Muscle layer of duodenum (tissue), 2 donors: ENCODE measurements at regions not wholly inside any gene's neighbourhood (a gene's known extent, or its start where the extent isn't known, plus 50 kb on each side); places are given as distances from the start of the nearest gene placed in this dataset.
"Not testable (repeated sequence)": the region's sequence is repeated elsewhere in the genome, so short reads cannot be mapped to it uniquely, and the experiment has no call there.

Experiments used
- H3K27ac ChIP-seq: one replicate; pipeline ENCODE4 v1.7.0; 2013; ENCODE audit warnings: mild to moderate bottlenecking, low read length
- H3K27me3 ChIP-seq: one replicate; pipeline ENCODE4 v1.7.0; 2013; ENCODE audit warnings: low read depth, mild to moderate bottlenecking, control low read depth, low read length
- H3K36me3 ChIP-seq, 2 donors: one replicate each; pipeline ENCODE4 v1.7.0; 2013; ENCODE audit warnings: low read length in 2 of 2, control low read depth in 1 of 2, mild to moderate bottlenecking in 1 of 2; ENCODE audit not compliant: insufficient read depth in 2 of 2, control insufficient read depth in 1 of 2
- H3K4me1 ChIP-seq, 2 donors: one replicate each; pipeline ENCODE4 v1.7.0; 2013; ENCODE audit warnings: low read length in 2 of 2, mild to moderate bottlenecking in 2 of 2, control low read depth in 1 of 2, moderate library complexity in 1 of 2; ENCODE audit not compliant: insufficient read depth in 2 of 2, control insufficient read depth in 1 of 2
- H3K4me3 ChIP-seq, 2 donors: one replicate each; pipeline ENCODE4 v1.7.0; 2013; ENCODE audit warnings: low read length in 2 of 2, low read depth in 1 of 2, mild to moderate bottlenecking in 1 of 2
- H3K9me3 ChIP-seq, 2 donors: one replicate each; pipeline ENCODE4 v1.7.0; 2013; ENCODE audit warnings: low read length in 2 of 2, control low read depth in 1 of 2, mild to moderate bottlenecking in 1 of 2; ENCODE audit not compliant: control insufficient read depth in 1 of 2
- donor health status: healthy.

GRCh38 chr1:116286541-116286971 is 86.5 kb upstream of the ATP1A1 start:
- Histone ChIP-seq H3K36me3 (no peaks in the 10 kb centered on the region), H3K9me3 (no peaks in the 10 kb centered on the region), H3K4me3 (no peak overlapping the region), H3K27ac (no peak overlapping the region), H3K4me1 (no peaks in the 10 kb centered on the region), H3K27me3 (no peaks in the 10 kb centered on the region)

GRCh38 chr1:116287341-116288200 is 85.5 kb upstream of the ATP1A1 start:
- Histone ChIP-seq H3K9me3 (no peaks in the 10 kb centered on the region), H3K36me3 (no peaks in the 10 kb centered on the region), H3K27ac (no peak overlapping the region), H3K4me3 (no peak overlapping the region), H3K4me1 (no peaks in the 10 kb centered on the region), H3K27me3 (no peaks in the 10 kb centered on the region)

- no peak overlapping the region for H3K4me3 ChIP-seq
- no peaks in the 10 kb centered on the region for H3K9me3 ChIP-seq
- no peaks in the 10 kb centered on the region for H3K36me3 ChIP-seq
- H3K4me1 ChIP-seq, result no peaks in the 10 kb centered on the region
- H3K27me3 ChIP-seq, result no peaks in the 10 kb centered on the region
- H3K27ac ChIP-seq, result no peak overlapping the region
These were observed 84.8 kb upstream of the ATP1A1 start for GRCh38 chr1:116288201-116288598.

- Histone ChIP-seq H3K9me3 (no peaks in the 10 kb centered on the region), H3K27ac (no peak overlapping the region), H3K4me1 (no peaks in the 10 kb centered on the region), H3K27me3 (no peaks in the 10 kb centered on the region), H3K36me3 (no peaks in the 10 kb centered on the region), H3K4me3 (no peak overlapping the region)
These were observed 83.9 kb upstream of the ATP1A1 start for GRCh38 chr1:116289193-116289592.

GRCh38 chr1:116290085-116290705 is 82.8 kb upstream of the ATP1A1 start:
- no peaks in the 10 kb centered on the region for H3K9me3 ChIP-seq
- no peaks in the 10 kb centered on the region for H3K36me3 ChIP-seq
- H3K4me3 ChIP-seq, result no peak overlapping the region
- H3K27me3 ChIP-seq, result no peaks in the 10 kb centered on the region
- H3K27ac ChIP-seq, result no peak overlapping the region
- no peaks in the 10 kb centered on the region for H3K4me1 ChIP-seq

GRCh38 chr1:116291024-116291423 is 82.0 kb upstream of the ATP1A1 start:
- H3K27me3 ChIP-seq, result no peaks in the 10 kb centered on the region
- no peak overlapping the region for H3K27ac ChIP-seq
- H3K4me1 ChIP-seq, result no peaks in the 10 kb centered on the region

GRCh38 chr1:116292929-116293725 is 79.9 kb upstream of the ATP1A1 start:
- H3K36me3 ChIP-seq, result no peaks in the 10 kb centered on the region
- no peak overlapping the region for H3K4me3 ChIP-seq
- no peaks in the 10 kb centered on the region for H3K4me1 ChIP-seq
- H3K27me3 ChIP-seq, result no peaks in the 10 kb centered on the region
- no peak overlapping the region for H3K27ac ChIP-seq
- peaks cover 0 to 3% of the 10 kb centered on the region in 2 donors for H3K9me3 ChIP-seq

More at GRCh38 chr1:116291024-116291423, 82.0 kb upstream of the ATP1A1 start:
- H3K9me3 ChIP-seq, result no peaks in the 10 kb centered on the region
- no peak overlapping the region for H3K4me3 ChIP-seq
- H3K36me3 ChIP-seq, result no peaks in the 10 kb centered on the region

GRCh38 chr1:116297495-116298212 is 75.4 kb upstream of the ATP1A1 start:
- Histone ChIP-seq H3K4me3 (no peak overlapping the region), H3K9me3 (peaks cover 0 to 6% of the 10 kb centered on the region in 2 donors), H3K27me3 (no peaks in the 10 kb centered on the region), H3K36me3 (no peaks in the 10 kb centered on the region), H3K4me1 (no peaks in the 10 kb centered on the region), H3K27ac (no peak overlapping the region)

- not testable (repeated sequence) for H3K4me3 ChIP-seq, H3K27me3 ChIP-seq, H3K9me3 ChIP-seq, H3K27ac ChIP-seq, H3K4me1 ChIP-seq, H3K36me3 ChIP-seq
These were observed 74.8 kb upstream of the ATP1A1 start for GRCh38 chr1:116298213-116298579.

- no peaks in the 10 kb centered on the region for H3K4me1 ChIP-seq
- H3K27me3 ChIP-seq, result no peaks in the 10 kb centered on the region
- H3K9me3 ChIP-seq, result peaks cover 0 to 6% of the 10 kb centered on the region in 2 donors
- no peak overlapping the region for H3K27ac ChIP-seq
- no peaks in the 10 kb centered on the region for H3K36me3 ChIP-seq
- no peak overlapping the region for H3K4me3 ChIP-seq
These were observed 74.3 kb upstream of the ATP1A1 start for GRCh38 chr1:116298746-116299145.

GRCh38 chr1:116299248-116299647 is 73.8 kb upstream of the ATP1A1 start:
- Histone ChIP-seq H3K4me1 (no peaks in the 10 kb centered on the region), H3K4me3 (no peak overlapping the region), H3K27me3 (no peaks in the 10 kb centered on the region), H3K36me3 (no peaks in the 10 kb centered on the region), H3K9me3 (peaks cover 0 to 6% of the 10 kb centered on the region in 2 donors), H3K27ac (no peak overlapping the region)
